CD14-positive monocyte (primary cell): ENCODE measurements at regions not wholly inside any gene's neighbourhood (a gene's known extent, or its start where the extent isn't known, plus 50 kb on each side); places are given as distances from the start of the nearest gene placed in this dataset.

Source experiments
- DNase-seq, 3 donors: peaks; one replicate each; pipeline ENCODE4 v3.0.0-alpha.2; 2011 to 2022
- H2AFZ ChIP-seq: 2 replicates; pipeline ENCODE4 v1.6.0; 2012; ENCODE audit warnings: mild to moderate bottlenecking, low read depth, low read length, inconsistent platforms; ENCODE audit not compliant: insufficient read depth, poor library complexity, severe bottlenecking
- H3K27ac ChIP-seq, 2 donors: 1 replicate in 1 of 2; 2 replicates in 1 of 2; pipeline ENCODE4 v1.5.1; 2012 to 2013; ENCODE audit warnings: low read length in 2 of 2, control low read depth in 1 of 2, inconsistent platforms in 1 of 2, low read depth in 1 of 2, mild to moderate bottlenecking in 1 of 2
- H3K27me3 ChIP-seq, 2 donors: one replicate each; pipeline versions ENCODE4 v1.6.0 to v1.6.1; 2011 to 2013; ENCODE audit warnings: low read length in 2 of 2; ENCODE audit not compliant: control insufficient read depth in 2 of 2, insufficient read depth in 2 of 2
- H3K36me3 ChIP-seq, 2 donors: replicated peaks in 1 of 2; 1 replicate in 1 of 2; 2 replicates in 1 of 2; pipeline versions ENCODE4 v1.5.1 to v1.6.1; 2012 to 2013; ENCODE audit warnings: low read length in 2 of 2, control low read depth in 1 of 2, inconsistent platforms in 1 of 2, mild to moderate bottlenecking in 1 of 2; ENCODE audit not compliant: insufficient read depth in 2 of 2, control insufficient read depth in 1 of 2
- H3K4me1 ChIP-seq, 2 donors: 1 replicate in 1 of 2; 2 replicates in 1 of 2; pipeline versions ENCODE4 v1.5.1 to v1.6.1; 2012 to 2013; ENCODE audit warnings: low read length in 2 of 2, control low read depth in 1 of 2, inconsistent platforms in 1 of 2, mild to moderate bottlenecking in 1 of 2, moderate library complexity in 1 of 2; ENCODE audit not compliant: insufficient read depth in 2 of 2, control insufficient read depth in 1 of 2
- H3K4me2 ChIP-seq: replicated peaks from 2 replicates; pipeline ENCODE3; 2012; ENCODE audit warnings: low read length, moderate library complexity, mild to moderate bottlenecking; ENCODE audit not compliant: poor library complexity, severe bottlenecking; ENCODE audit errors: extremely low read depth
- H3K4me3 ChIP-seq, 3 experiments: fragments of 200-600 bp in 1 of 3; sonication (generic) in 1 of 3; replicated peaks in 1 of 3; 1 replicate in 2 of 3; 2 replicates in 1 of 3; pipeline ENCODE4 v1.5.1; 2011 to 2013; ENCODE audit warnings: low read length in 3 of 3, mild to moderate bottlenecking in 3 of 3, control low read depth in 2 of 3, low read depth in 2 of 3, inconsistent platforms in 1 of 3, moderate library complexity in 1 of 3
- H3K79me2 ChIP-seq: 2 replicates; pipeline ENCODE4 v1.6.0; 2012; ENCODE audit warnings: mild to moderate bottlenecking, control low read depth, inconsistent platforms, low read length, moderate library complexity; ENCODE audit not compliant: insufficient read depth
- H3K9ac ChIP-seq: 2 replicates; pipeline ENCODE4 v1.6.0; 2017; ENCODE audit warnings: low read length, mild to moderate bottlenecking; ENCODE audit not compliant: insufficient read depth, poor library complexity, severe bottlenecking
- H3K9me3 ChIP-seq, 2 donors: replicated peaks in 1 of 2; 1 replicate in 1 of 2; 2 replicates in 1 of 2; pipeline versions ENCODE4 v1.5.1 to v1.6.1; 2012 to 2013; ENCODE audit warnings: low read length in 2 of 2, control low read depth in 1 of 2; ENCODE audit not compliant: control insufficient read depth in 1 of 2, insufficient read depth in 1 of 2
- H4K20me1 ChIP-seq: 2 replicates; pipeline ENCODE4 v1.6.0; 2012; ENCODE audit warnings: mild to moderate bottlenecking, low read length, control low read depth, moderate library complexity; ENCODE audit not compliant: insufficient read depth
- H3K27ac Mint-ChIP-seq, 7 donors: one replicate each; pipeline ENCODE4 v1.8.0; 2020; ENCODE audit warnings: mild to moderate bottlenecking in 7 of 7, mixed read lengths in 7 of 7, moderate library complexity in 6 of 7, inconsistent platforms in 2 of 7
- H3K27me3 Mint-ChIP-seq, 3 donors: one replicate each; pipeline ENCODE4 v1.8.0; 2021 to 2022; ENCODE audit warnings: low read depth in 3 of 3, mild to moderate bottlenecking in 3 of 3, mixed read lengths in 3 of 3, moderate library complexity in 3 of 3, inconsistent platforms in 1 of 3
- H3K36me3 Mint-ChIP-seq, 2 donors: one replicate each; pipeline ENCODE4 v1.8.0; 2020; ENCODE audit warnings: mixed read lengths in 2 of 2, inconsistent platforms in 1 of 2, mild to moderate bottlenecking in 1 of 2
- H3K4me1 Mint-ChIP-seq: one replicate; pipeline ENCODE4 v1.8.0; 2020; ENCODE audit warnings: mild to moderate bottlenecking, mixed read lengths
- H3K4me3 Mint-ChIP-seq, 2 donors: one replicate each; pipeline ENCODE4 v1.8.0; 2020; ENCODE audit warnings: mild to moderate bottlenecking in 2 of 2, mixed read lengths in 2 of 2, moderate library complexity in 1 of 2
- H3K9me3 Mint-ChIP-seq, 7 donors: one replicate each; pipeline ENCODE4 v1.8.0; 2020 to 2022; ENCODE audit warnings: mixed read lengths in 7 of 7, mild to moderate bottlenecking in 6 of 7, moderate library complexity in 6 of 7, inconsistent platforms in 2 of 7
- WGBS: methylation state at CpG from one replicate; pipeline ENCODE4 v1.1.5; 2013; ENCODE audit warnings: missing lambda C conversion rate; ENCODE audit not compliant: insufficient coverage; 5-methylcytosine and 5-hydroxymethylcytosine counted together
- intact Hi-C, 2 donors: fragments of 100-400 bp; cut with micrococcal nuclease; formaldehyde crosslinking; loops; one replicate each; pipeline versions ENCODE4 v1.15.0 to v1.15.1; 2023
- TF ChIP-seq, protein P1 (sequence below): fragments of 200-600 bp; IDR thresholded peaks from one replicate; pipeline ENCODE4 v1.8.0; 2022; ENCODE audit warnings: antibody characterized with exemption, mild to moderate bottlenecking

- no peaks in the 10 kb centered on the region for H3K4me1 Mint-ChIP-seq
- Histone ChIP-seq H3K4me1 (no peaks in the 10 kb centered on the region), H3K9me3 (no peaks in the 10 kb centered on the region), H4K20me1 (no peaks in the 10 kb centered on the region), H3K9ac (no peak overlapping the region), H3K79me2 (no peaks in the 10 kb centered on the region), H2AFZ (no peak overlapping the region), H3K27ac (no peak overlapping the region), H3K36me3 (no peaks in the 10 kb centered on the region), H3K27me3 (no peaks in the 10 kb centered on the region), H3K4me2 (no peak overlapping the region), H3K4me3 (no peak overlapping the region)
- H3K4me3 Mint-ChIP-seq, result no peak overlapping the region
- H3K27me3 Mint-ChIP-seq, result peaks cover 5 to 15% (median 5%) of the 10 kb centered on the region in 3 donors
- intact Hi-C loops, result no loop called here
- TF ChIP-seq, protein P1, sequence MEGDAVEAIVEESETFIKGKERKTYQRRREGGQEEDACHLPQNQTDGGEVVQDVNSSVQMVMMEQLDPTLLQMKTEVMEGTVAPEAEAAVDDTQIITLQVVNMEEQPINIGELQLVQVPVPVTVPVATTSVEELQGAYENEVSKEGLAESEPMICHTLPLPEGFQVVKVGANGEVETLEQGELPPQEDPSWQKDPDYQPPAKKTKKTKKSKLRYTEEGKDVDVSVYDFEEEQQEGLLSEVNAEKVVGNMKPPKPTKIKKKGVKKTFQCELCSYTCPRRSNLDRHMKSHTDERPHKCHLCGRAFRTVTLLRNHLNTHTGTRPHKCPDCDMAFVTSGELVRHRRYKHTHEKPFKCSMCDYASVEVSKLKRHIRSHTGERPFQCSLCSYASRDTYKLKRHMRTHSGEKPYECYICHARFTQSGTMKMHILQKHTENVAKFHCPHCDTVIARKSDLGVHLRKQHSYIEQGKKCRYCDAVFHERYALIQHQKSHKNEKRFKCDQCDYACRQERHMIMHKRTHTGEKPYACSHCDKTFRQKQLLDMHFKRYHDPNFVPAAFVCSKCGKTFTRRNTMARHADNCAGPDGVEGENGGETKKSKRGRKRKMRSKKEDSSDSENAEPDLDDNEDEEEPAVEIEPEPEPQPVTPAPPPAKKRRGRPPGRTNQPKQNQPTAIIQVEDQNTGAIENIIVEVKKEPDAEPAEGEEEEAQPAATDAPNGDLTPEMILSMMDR, result no peak
- H3K36me3 Mint-ChIP-seq, result no peaks in the 10 kb centered on the region
- H3K9me3 Mint-ChIP-seq, result peaks cover 0 to 3% (median 1%) of the 10 kb centered on the region in 7 donors
- no peak for DNase-seq
- H3K27ac Mint-ChIP-seq, result no peak overlapping the region
- WGBS, result no CpG with 5 or more reads among the region's 3 CpGs
Measured at GRCh38 chr1:47662068-47662467, 224.2 kb downstream of the FOXD2 start.

DNA sequence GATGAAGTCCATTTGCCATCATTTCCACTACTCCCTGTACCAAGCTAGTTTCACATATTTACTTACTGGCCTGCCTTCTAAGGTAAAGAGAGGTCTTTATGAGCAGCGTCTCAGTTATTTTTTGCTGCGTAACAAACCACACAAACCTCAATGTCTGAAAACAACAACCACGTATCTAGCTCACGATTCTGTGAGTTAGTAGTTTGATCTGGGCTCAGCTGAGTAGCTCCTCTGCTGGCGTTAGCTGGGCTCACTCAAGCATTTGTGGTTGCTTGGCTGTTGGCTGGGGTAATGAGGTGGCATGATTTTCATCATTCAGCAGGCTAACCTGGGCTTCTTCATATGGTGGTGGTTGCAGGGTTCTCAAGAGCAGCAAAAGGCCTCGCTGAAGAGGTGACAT, 225.4 kb downstream of the FOXD2 start:
- no peaks in the 10 kb centered on the region for H3K4me1 Mint-ChIP-seq
- Histone ChIP-seq H3K27me3 (no peaks in the 10 kb centered on the region), H3K9ac (no peak overlapping the region), H3K27ac (no peak overlapping the region), H3K4me3 (no peak overlapping the region), H3K9me3 (no peaks in the 10 kb centered on the region), H4K20me1 (no peaks in the 10 kb centered on the region), H3K4me2 (no peak overlapping the region), H3K36me3 (no peaks in the 10 kb centered on the region), H3K4me1 (no peaks in the 10 kb centered on the region), H2AFZ (no peak overlapping the region), H3K79me2 (no peaks in the 10 kb centered on the region)
- intact Hi-C loops, result no loop called here
- 92% methylated on average over 1 of the region's 6 CpGs for WGBS
- no peak overlapping the region for H3K4me3 Mint-ChIP-seq
- H3K36me3 Mint-ChIP-seq, result no peaks in the 10 kb centered on the region
- peaks cover 0 to 3% (median 1%) of the 10 kb centered on the region in 7 donors for H3K9me3 Mint-ChIP-seq
- DNase-seq, result no peak
- peaks cover 4 to 14% (median 5%) of the 10 kb centered on the region in 3 donors for H3K27me3 Mint-ChIP-seq
- TF ChIP-seq, protein P1, result no peak
- no peak overlapping the region for H3K27ac Mint-ChIP-seq
